ENCODE measurements at regions not wholly inside any gene's neighbourhood (a gene's known extent, or its start where the extent isn't known, plus 50 kb on each side); places are given as distances from the start of the nearest gene placed in this dataset.

DNA sequence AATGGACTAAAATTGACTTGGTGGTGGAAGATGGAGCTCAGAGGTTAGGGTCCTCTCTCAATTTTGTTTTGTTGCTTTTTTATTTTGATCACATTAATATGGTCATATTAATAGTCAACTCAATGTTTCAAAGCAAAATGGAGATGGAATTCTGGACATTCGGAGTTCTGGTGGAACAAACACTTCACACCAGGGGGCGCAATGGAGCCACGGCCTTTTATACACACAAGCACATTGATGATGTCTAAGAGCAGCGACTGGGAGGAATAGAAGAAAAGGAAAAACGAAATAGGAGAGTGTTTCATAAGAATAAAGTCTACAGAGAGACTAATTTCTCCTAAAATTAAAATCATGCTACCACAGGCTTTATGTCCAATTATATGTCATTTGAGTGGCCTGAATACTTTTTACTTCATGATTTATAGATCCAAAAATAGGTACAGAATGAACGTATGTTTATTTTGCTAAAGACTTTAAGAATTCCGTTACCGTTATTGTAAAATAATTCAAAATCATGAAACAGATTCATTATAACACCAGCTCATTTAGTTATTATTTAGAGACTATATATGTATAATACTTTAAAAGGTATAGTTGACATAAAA lies 197.6 kb upstream of the SASH1 start:
- TF ChIP-seq, protein P1, sequence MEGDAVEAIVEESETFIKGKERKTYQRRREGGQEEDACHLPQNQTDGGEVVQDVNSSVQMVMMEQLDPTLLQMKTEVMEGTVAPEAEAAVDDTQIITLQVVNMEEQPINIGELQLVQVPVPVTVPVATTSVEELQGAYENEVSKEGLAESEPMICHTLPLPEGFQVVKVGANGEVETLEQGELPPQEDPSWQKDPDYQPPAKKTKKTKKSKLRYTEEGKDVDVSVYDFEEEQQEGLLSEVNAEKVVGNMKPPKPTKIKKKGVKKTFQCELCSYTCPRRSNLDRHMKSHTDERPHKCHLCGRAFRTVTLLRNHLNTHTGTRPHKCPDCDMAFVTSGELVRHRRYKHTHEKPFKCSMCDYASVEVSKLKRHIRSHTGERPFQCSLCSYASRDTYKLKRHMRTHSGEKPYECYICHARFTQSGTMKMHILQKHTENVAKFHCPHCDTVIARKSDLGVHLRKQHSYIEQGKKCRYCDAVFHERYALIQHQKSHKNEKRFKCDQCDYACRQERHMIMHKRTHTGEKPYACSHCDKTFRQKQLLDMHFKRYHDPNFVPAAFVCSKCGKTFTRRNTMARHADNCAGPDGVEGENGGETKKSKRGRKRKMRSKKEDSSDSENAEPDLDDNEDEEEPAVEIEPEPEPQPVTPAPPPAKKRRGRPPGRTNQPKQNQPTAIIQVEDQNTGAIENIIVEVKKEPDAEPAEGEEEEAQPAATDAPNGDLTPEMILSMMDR (IDR thresholded peaks at IDR 0.05; ENCODE audit: borderline replicate concordance, extremely low read depth, low read length, poor library complexity, severe bottlenecking): peak; percentile 87
- no peak for TF ChIP-seq EZH2 (IDR thresholded peaks at IDR 0.05; ENCODE audit: borderline replicate concordance, low read depth, low read length, severe bottlenecking)
